ENCODE measurements at regions not wholly inside any gene's neighbourhood (a gene's known extent, or its start where the extent isn't known, plus 50 kb on each side); places are given as distances from the start of the nearest gene placed in this dataset.

GRCh38 chr5:167160388-167160787 is 1131.1 kb upstream of the WWC1 start:
- DNase-seq (ENCODE audit: low read depth), result no peak
- Histone ChIP-seq H3K36me3 (ENCODE audit: control insufficient read depth, insufficient read depth, low read length) (no peaks in the 10 kb centered on the region), H3K27me3 (ENCODE audit: control insufficient read depth, insufficient read depth, low read length) (no peaks in the 10 kb centered on the region), H3K4me3 (ENCODE audit: low read depth, low read length) (no peak overlapping the region)
- TF ChIP-seq CTCF (IDR thresholded peaks at IDR 0.05; ENCODE audit: insufficient read depth, low read length, poor library complexity, severe bottlenecking), result no peak

- Histone ChIP-seq H3K36me3 (ENCODE audit: control insufficient read depth, insufficient read depth, low read length) (no peaks in the 10 kb centered on the region), H3K27me3 (ENCODE audit: control insufficient read depth, insufficient read depth, low read length) (no peaks in the 10 kb centered on the region), H3K4me3 (ENCODE audit: low read depth, low read length) (no peak overlapping the region)
- DNase-seq (ENCODE audit: low read depth), result no peak
- no peak for TF ChIP-seq CTCF (IDR thresholded peaks at IDR 0.05; ENCODE audit: insufficient read depth, low read length, poor library complexity, severe bottlenecking)
Measured at GRCh38 chr5:167166696-167167095, 1124.7 kb upstream of the WWC1 start.

GRCh38 chr5:167167191-167167795 is 1124.2 kb upstream of the WWC1 start:
- no peak for TF ChIP-seq CTCF (IDR thresholded peaks at IDR 0.05; ENCODE audit: insufficient read depth, low read length, poor library complexity, severe bottlenecking)
- no peaks in the 10 kb centered on the region for H3K27me3 ChIP-seq (ENCODE audit: control insufficient read depth, insufficient read depth, low read length)
- DNase-seq (ENCODE audit: low read depth), result no peak

GRCh38 chr5:167168971-167169370 is 1122.5 kb upstream of the WWC1 start:
- no peak overlapping the region for H3K4me3 ChIP-seq (ENCODE audit: low read depth, low read length)
- DNase-seq (ENCODE audit: low read depth), result no peak

More at GRCh38 chr5:167167191-167167795, 1124.2 kb upstream of the WWC1 start:
- no peak overlapping the region for H3K4me3 ChIP-seq (ENCODE audit: low read depth, low read length)
- H3K36me3 ChIP-seq (ENCODE audit: control insufficient read depth, insufficient read depth, low read length), result no peaks in the 10 kb centered on the region

GRCh38 chr5:167171056-167171455 is 1120.4 kb upstream of the WWC1 start:
- no peak for DNase-seq (ENCODE audit: low read depth)
- H3K4me3 ChIP-seq (ENCODE audit: low read depth, low read length), result no peak overlapping the region
- TF ChIP-seq CTCF (IDR thresholded peaks at IDR 0.05; ENCODE audit: insufficient read depth, low read length, poor library complexity, severe bottlenecking), result no peak
- H3K36me3 ChIP-seq (ENCODE audit: control insufficient read depth, insufficient read depth, low read length), result no peaks in the 10 kb centered on the region
- no peaks in the 10 kb centered on the region for H3K27me3 ChIP-seq (ENCODE audit: control insufficient read depth, insufficient read depth, low read length)

More at GRCh38 chr5:167168971-167169370, 1122.5 kb upstream of the WWC1 start:
- no peaks in the 10 kb centered on the region for H3K36me3 ChIP-seq (ENCODE audit: control insufficient read depth, insufficient read depth, low read length)
- no peaks in the 10 kb centered on the region for H3K27me3 ChIP-seq (ENCODE audit: control insufficient read depth, insufficient read depth, low read length)
- TF ChIP-seq CTCF (IDR thresholded peaks at IDR 0.05; ENCODE audit: insufficient read depth, low read length, poor library complexity, severe bottlenecking), result no peak

- TF ChIP-seq CTCF (IDR thresholded peaks at IDR 0.05; ENCODE audit: insufficient read depth, low read length, poor library complexity, severe bottlenecking), result no peak
- Histone ChIP-seq H3K27me3 (ENCODE audit: control insufficient read depth, insufficient read depth, low read length) (no peaks in the 10 kb centered on the region), H3K36me3 (ENCODE audit: control insufficient read depth, insufficient read depth, low read length) (no peaks in the 10 kb centered on the region), H3K4me3 (ENCODE audit: low read depth, low read length) (no peak overlapping the region)
- DNase-seq (ENCODE audit: low read depth), result no peak
Measured at GRCh38 chr5:167177736-167178135, 1113.7 kb upstream of the WWC1 start.

Data from kidney epithelial cell (primary cell).